HEK293 (cell line): ENCODE measurements at regions not wholly inside any gene's neighbourhood (a gene's known extent, or its start where the extent isn't known, plus 50 kb on each side); places are given as distances from the start of the nearest gene placed in this dataset.

ENCODE experiments used
- CTCF ChIA-PET: fragments of 350-600 bp; formaldehyde crosslinking; extraction: SDS; loops from one replicate; lab custom pipeline; 2021; ENCODE audit warnings: antibody characterized with exemption; lab: Yijun Ruan, JAX
- POLR2A ChIA-PET: fragments of 300-600 bp; formaldehyde crosslinking; extraction: SDS; loops from one replicate; lab custom pipeline; 2020; ENCODE audit warnings: antibody characterized with exemption, inconsistent platforms; lab: Yijun Ruan, JAX
- H3K27ac ChIP-seq: fragments of 200-500 bp; sonication (Bioruptor generic); 2 replicates; pipeline ENCODE4 v1.5.1; 2014; ENCODE audit warnings: low read depth, low read length, control low read depth, inconsistent platforms; ENCODE audit errors: extremely low read depth
- H3K36me3 ChIP-seq, 2 experiments: fragments of 200-500 bp in 1 of 2; sonication (Bioruptor generic) in 1 of 2; 1 replicate in 1 of 2; 2 replicates in 1 of 2; pipeline ENCODE4 v1.5.1; 2014 to 2017; ENCODE audit warnings: inconsistent platforms in 2 of 2, low read length in 2 of 2; ENCODE audit not compliant: control insufficient read depth in 2 of 2, insufficient read depth in 1 of 2
- H3K4me1 ChIP-seq: fragments of 200-500 bp; sonication (Bioruptor generic); 2 replicates; pipeline ENCODE4 v1.5.1; 2014; ENCODE audit warnings: mild to moderate bottlenecking, low read length, inconsistent platforms; ENCODE audit not compliant: control insufficient read depth, insufficient read depth
- H3K4me3 ChIP-seq: 2 replicates; pipeline ENCODE4 v1.5.1; 2011; ENCODE audit warnings: low read depth, mild to moderate bottlenecking, control low read depth, low read length, moderate library complexity
- H3K9me3 ChIP-seq: fragments of 200-500 bp; sonication (Bioruptor generic); 2 replicates; pipeline ENCODE4 v1.5.1; 2014; ENCODE audit warnings: low read depth, low read length, inconsistent platforms; ENCODE audit not compliant: control insufficient read depth, insufficient read depth
- PRDM1 ChIP-seq: fragments of 450-650 bp; formaldehyde crosslinking; IDR thresholded peaks from 2 replicates; pipeline ENCODE4; 2016; ENCODE audit warnings: missing biosample characterization, missing genetic modification characterization
- PRDM4 ChIP-seq: fragments of 450-650 bp; formaldehyde crosslinking; IDR thresholded peaks from 2 replicates; pipeline ENCODE4 v1.5.1; 2017; ENCODE audit warnings: missing biosample characterization, missing genetic modification characterization
- TCF7L2 ChIP-seq: IDR thresholded peaks from 2 replicates; pipeline ENCODE4 v1.6.1; 2011; ENCODE audit warnings: low read depth, mild to moderate bottlenecking, inconsistent platforms, low read length, moderate library complexity, borderline replicate concordance
- YY2 ChIP-seq: fragments of 450-650 bp; formaldehyde crosslinking; IDR thresholded peaks from 2 replicates; pipeline ENCODE4 v1.5.1; 2016; ENCODE audit warnings: missing biosample characterization, missing genetic modification characterization
- ZBTB20 ChIP-seq: fragments of 450-650 bp; formaldehyde crosslinking; IDR thresholded peaks from 2 replicates; pipeline ENCODE4 v1.5.1; 2016; ENCODE audit warnings: missing biosample characterization, missing genetic modification characterization
- ZFP3 ChIP-seq: fragments of 450-650 bp; formaldehyde crosslinking; IDR thresholded peaks from 2 replicates; pipeline ENCODE4 v1.5.1; 2016; ENCODE audit warnings: low read depth, missing biosample characterization, missing genetic modification characterization
- ZNF248 ChIP-seq: fragments of 450-650 bp; formaldehyde crosslinking; IDR thresholded peaks from 2 replicates; pipeline ENCODE4 v1.5.1; 2017; ENCODE audit warnings: missing biosample characterization, missing genetic modification characterization
- ZNF350 ChIP-seq: fragments of 450-650 bp; formaldehyde crosslinking; IDR thresholded peaks from 2 replicates; pipeline ENCODE4 v1.5.0; 2017; ENCODE audit warnings: missing biosample characterization, mild to moderate bottlenecking, missing genetic modification characterization
- ZNF354C ChIP-seq: fragments of 450-650 bp; formaldehyde crosslinking; IDR thresholded peaks from 2 replicates; pipeline ENCODE4 v1.5.1; 2016; ENCODE audit warnings: missing biosample characterization, missing genetic modification characterization, low read depth, borderline replicate concordance
- ZNF366 ChIP-seq: fragments of 450-650 bp; formaldehyde crosslinking; conservative IDR thresholded peaks from 2 replicates; pipeline ENCODE4 v1.5.1; 2016; ENCODE audit warnings: missing biosample characterization, missing genetic modification characterization
- ZNF391 ChIP-seq: fragments of 450-650 bp; formaldehyde crosslinking; IDR thresholded peaks from 2 replicates; pipeline ENCODE4 v1.5.1; 2016; ENCODE audit warnings: low read depth, missing biosample characterization, missing genetic modification characterization, borderline replicate concordance
- ZNF433 ChIP-seq: fragments of 450-650 bp; formaldehyde crosslinking; IDR thresholded peaks from 2 replicates; pipeline ENCODE4 v1.5.1; 2016; ENCODE audit warnings: missing biosample characterization, missing genetic modification characterization, low read depth
- ZNF488 ChIP-seq: fragments of 450-650 bp; formaldehyde crosslinking; IDR thresholded peaks from 2 replicates; pipeline ENCODE4 v1.5.1; 2016; ENCODE audit warnings: missing biosample characterization, missing genetic modification characterization
- ZNF529 ChIP-seq: fragments of 450-650 bp; formaldehyde crosslinking; IDR thresholded peaks from 2 replicates; pipeline ENCODE4 v1.5.1; 2017; ENCODE audit warnings: missing genetic modification characterization, missing biosample characterization; ENCODE audit not compliant: insufficient replicate concordance
- ZNF571 ChIP-seq: fragments of 450-650 bp; formaldehyde crosslinking; IDR thresholded peaks from 2 replicates; pipeline ENCODE4 v1.5.0; 2017; ENCODE audit warnings: missing biosample characterization, missing genetic modification characterization
- ZNF621 ChIP-seq: fragments of 450-650 bp; formaldehyde crosslinking; IDR thresholded peaks from 2 replicates; pipeline ENCODE4 v1.5.1; 2017; ENCODE audit warnings: missing biosample characterization, missing genetic modification characterization
- ZNF624 ChIP-seq: fragments of 450-650 bp; formaldehyde crosslinking; IDR thresholded peaks from 2 replicates; pipeline ENCODE4 v1.5.1; 2017; ENCODE audit warnings: missing biosample characterization, missing genetic modification characterization
- ZNF768 ChIP-seq: fragments of 450-650 bp; formaldehyde crosslinking; IDR thresholded peaks from 2 replicates; pipeline ENCODE4 v1.5.1; 2018; ENCODE audit warnings: missing biosample characterization, mild to moderate bottlenecking, missing genetic modification characterization
- ZNF843 ChIP-seq: fragments of 450-650 bp; formaldehyde crosslinking; IDR thresholded peaks from 2 replicates; pipeline ENCODE4 v1.5.1; 2016; ENCODE audit warnings: missing biosample characterization, missing genetic modification characterization
- TF ChIP-seq, protein P1 (sequence below): fragments of 450-650 bp; formaldehyde crosslinking; IDR thresholded peaks from 2 replicates; pipeline ENCODE4 v1.5.1; 2016; ENCODE audit warnings: missing biosample characterization, missing genetic modification characterization

GRCh38 chr1:5029136-5029535, 374.7 kb downstream of the AJAP1 start (continued):
- TF ChIP-seq PRDM4 (tag by site-specific recombination), result no peak

DNA sequence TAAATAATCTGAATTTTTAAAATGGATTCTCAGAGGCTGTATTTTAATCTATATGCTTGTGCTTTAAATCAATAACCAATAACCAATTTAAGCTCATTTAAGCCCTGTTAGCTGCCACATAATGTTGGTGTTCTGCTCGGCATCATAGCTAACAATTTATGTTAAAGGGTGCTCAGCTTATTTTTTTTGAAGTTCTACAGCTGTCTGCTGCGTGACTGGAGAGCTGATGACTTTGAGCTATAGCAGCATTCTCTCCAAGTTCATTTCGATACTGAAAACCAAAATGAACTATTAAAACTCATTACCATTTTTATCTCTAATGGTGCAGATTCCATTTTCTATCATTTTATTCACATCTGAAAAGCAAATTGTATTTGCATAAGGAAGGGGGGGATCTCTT, 357.8 kb downstream of the AJAP1 start:
- Histone ChIP-seq H3K36me3 (no peaks in the 10 kb centered on the region), H3K9me3 (no peaks in the 10 kb centered on the region), H3K4me1 (no peaks in the 10 kb centered on the region), H3K27ac (no peak overlapping the region), H3K4me3 (no peak overlapping the region)
- ChIA-PET POLR2A (no interaction called here), CTCF (interaction anchor here (0.8 kb wide), 1 partner anchor 13 kb away, joined by 5 read pairs; no protein-coding TSS in a partner anchor)
- TF ChIP-seq ZNF391 (tag by site-specific recombination) (no peak), ZNF433 (tag by site-specific recombination) (no peak), ZNF621 (no peak), YY2 (tag by site-specific recombination) (no peak), ZNF488 (tag by site-specific recombination) (no peak), ZNF624 (tag by site-specific recombination) (no peak), ZNF354C (tag by site-specific recombination) (no peak), ZNF248 (tag by site-specific recombination) (no peak), ZNF768 (tag by site-specific recombination) (no peak), ZNF843 (tag by site-specific recombination) (no peak)
- TF ChIP-seq, protein P1, sequence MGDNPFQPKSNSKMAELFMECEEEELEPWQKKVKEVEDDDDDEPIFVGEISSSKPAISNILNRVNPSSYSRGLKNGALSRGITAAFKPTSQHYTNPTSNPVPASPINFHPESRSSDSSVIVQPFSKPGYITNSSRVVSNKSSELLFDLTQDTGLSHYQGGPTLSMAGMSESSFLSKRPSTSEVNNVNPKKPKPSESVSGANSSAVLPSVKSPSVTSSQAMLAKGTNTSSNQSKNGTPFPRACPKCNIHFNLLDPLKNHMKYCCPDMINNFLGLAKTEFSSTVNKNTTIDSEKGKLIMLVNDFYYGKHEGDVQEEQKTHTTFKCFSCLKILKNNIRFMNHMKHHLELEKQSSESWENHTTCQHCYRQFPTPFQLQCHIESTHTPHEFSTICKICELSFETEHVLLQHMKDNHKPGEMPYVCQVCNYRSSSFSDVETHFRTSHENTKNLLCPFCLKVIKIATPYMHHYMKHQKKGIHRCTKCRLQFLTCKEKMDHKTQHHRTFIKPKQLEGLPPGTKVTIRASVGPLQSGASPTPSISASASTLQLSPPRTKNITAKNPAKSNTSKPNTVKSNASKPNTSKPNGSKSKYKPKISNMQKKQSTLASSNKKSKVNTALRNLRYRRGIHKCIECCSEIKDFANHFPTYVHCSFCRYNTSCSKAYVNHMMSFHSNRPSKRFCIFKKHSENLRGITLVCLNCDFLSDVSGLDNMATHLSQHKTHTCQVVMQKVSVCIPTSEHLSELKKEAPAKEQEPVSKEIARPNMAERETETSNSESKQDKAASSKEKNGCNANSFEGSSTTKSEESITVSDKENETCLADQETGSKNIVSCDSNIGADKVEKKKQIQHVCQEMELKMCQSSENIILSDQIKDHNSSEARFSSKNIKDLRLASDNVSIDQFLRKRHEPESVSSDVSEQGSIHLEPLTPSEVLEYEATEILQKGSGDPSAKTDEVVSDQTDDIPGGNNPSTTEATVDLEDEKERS (tag by site-specific recombination), result no peak

DNA sequence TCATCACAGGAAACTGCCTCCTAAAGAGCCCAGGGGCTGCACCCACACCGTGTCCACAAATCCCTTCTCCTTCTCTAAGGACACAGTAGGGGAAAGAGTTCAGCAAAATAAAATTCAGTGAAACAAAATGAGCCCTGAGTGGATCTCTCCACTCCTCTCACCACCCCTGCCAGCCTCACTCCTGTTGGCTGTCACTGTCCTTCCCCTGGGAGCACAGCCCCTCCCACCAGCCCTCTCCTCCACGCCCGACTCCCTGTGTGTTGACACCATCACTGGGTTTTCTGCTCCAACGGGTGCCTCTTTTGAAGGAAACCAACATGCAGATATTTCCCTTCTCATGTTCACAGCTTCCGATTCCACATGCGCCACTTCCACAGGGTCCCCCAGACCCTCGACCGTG, 356.2 kb downstream of the AJAP1 start:
- H3K4me3 ChIP-seq, result no peak overlapping the region
- no peaks in the 10 kb centered on the region for H3K9me3 ChIP-seq
- H3K27ac ChIP-seq, result no peak overlapping the region
- ChIA-PET CTCF (no interaction called here), POLR2A (no interaction called here)
- no peaks in the 10 kb centered on the region for H3K36me3 ChIP-seq
- H3K4me1 ChIP-seq, result no peaks in the 10 kb centered on the region
- TF ChIP-seq ZNF843 (tag by site-specific recombination) (no peak), ZNF366 (tag by site-specific recombination) (no peak), ZNF529 (tag by site-specific recombination) (no peak), ZFP3 (tag by site-specific recombination) (no peak), ZBTB20 (tag by site-specific recombination) (no peak), PRDM1 (tag by site-specific recombination) (no peak), TCF7L2 (no peak), ZNF350 (tag by site-specific recombination) (no peak), ZNF571 (tag by site-specific recombination) (no peak)
